HG03442 (cell line): ENCODE measurements at regions not wholly inside any gene's neighbourhood (a gene's known extent, or its start where the extent isn't known, plus 50 kb on each side); places are given as distances from the start of the nearest gene placed in this dataset.
"Not testable (repeated sequence)": the region's sequence is repeated elsewhere in the genome, so short reads cannot be mapped to it uniquely, and the experiment has no call there.

ENCODE experiments used
- ATAC-seq: cut with Tn5 transposase; IDR thresholded peaks from one replicate; pipeline ENCODE4 v1.9.1; 2021; ENCODE audit warnings: mild to moderate bottlenecking, moderate library complexity; ENCODE audit not compliant: unreplicated experiment

DNA sequence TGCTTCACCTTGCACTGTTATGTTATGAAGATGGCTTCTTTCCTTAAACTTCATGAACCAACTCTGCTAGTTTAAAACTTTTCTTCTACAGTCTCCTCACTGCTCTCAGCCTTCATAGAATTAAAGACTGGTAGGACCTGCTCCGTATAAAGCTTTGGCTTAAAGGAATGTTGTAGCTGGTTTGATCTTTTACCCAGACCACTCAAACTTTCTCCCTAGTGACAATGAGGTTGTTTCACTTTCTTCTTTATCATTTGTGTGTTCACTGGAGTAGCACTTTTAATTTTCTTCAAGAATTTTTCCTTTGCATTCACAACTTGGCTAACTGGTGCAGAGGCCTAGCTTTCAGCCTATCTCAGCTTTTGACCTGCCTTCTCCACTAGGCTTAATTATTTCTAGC lies 316.4 kb upstream of the RNF32 start:
- ATAC-seq: no peak

DNA sequence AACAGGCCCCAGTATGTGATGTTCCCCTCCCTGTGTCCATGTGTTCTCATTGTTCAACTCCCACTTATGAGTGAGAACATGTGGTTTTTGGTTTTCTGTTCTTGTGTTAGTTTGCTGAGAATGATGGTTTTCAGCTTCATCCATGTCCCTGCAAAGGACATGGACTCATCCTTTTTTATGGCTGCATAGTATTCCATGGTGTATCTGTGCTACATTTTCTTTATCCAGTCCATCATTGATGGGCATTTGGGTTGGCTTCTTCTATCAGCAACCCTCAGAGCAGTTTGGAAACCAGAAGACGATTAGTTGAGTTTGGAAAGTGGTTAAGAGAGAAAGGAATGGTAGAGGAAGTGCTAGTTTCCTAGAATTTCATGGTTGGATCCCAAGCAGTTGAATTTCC lies 319.1 kb upstream of the RNF32 start:
- ATAC-seq: not testable (repeated sequence)

DNA sequence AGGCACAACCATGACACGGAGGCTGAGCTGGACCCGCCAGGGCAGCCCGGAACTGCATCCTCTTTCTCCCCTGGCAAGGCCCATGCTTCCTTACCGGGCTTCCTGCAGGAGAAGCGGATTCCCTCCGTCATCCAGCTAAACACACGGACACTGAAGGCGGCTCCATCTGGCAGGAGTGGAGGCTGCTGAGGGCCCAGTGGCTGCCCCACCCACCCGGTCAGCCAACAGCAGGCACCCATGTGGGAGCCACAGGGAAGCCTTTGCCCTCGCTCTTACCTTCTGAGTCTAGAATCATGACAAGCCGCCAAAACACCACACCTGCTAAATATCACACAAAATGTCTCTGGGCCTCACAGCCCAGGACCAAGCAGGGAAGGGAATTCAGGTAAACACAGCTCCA lies 321.6 kb upstream of the RNF32 start:
- no peak for ATAC-seq

DNA sequence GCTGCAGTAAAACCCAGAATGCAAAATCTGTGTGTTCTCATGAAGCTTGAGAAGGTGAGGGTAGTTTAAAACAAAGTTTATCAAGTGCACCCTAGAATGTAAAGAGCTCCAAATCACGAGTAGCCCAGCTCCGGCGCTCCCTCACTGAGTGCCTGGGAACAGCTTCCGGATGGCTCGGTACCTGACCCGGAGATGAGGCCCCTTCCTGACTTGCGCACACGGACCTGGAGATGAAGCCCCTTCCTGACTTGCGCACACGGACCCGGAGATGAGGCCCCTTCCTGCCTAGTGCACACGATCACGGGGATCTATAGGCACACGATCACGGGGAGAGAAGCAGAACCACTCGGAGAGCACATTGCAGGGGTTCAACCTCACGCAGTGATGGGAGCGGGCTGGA lies 322.1 kb upstream of the RNF32 start:
- ATAC-seq: no peak

DNA sequence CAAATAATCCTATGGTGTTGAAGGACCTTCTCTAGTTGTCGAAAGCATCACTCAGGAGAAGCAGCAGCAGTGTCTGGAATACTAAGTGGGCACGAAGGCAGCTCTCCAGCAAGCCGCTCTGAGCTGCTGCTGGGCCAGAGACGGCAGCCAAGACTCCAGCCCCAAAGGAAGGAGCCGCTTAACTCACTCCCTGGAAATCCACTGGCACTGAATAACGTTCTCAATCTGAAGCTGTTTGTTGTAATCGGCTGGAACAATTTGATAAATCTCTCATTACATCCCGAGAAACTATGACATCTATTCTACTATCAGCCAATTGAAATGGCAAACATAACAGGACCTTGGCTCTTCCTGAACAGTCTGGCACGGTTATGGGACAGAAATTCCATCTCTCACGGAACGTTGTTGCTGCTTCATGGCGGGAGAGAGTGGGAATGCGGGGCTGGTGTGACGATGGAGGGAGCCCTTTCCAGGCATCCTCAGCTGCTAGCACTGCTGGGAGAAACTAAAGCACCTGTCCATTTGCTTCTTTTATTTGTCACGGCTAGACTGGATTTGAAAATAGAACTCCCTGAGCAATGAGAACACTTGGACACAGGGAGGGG lies 331.5 kb upstream of the RNF32 start:
- no peak for ATAC-seq

DNA sequence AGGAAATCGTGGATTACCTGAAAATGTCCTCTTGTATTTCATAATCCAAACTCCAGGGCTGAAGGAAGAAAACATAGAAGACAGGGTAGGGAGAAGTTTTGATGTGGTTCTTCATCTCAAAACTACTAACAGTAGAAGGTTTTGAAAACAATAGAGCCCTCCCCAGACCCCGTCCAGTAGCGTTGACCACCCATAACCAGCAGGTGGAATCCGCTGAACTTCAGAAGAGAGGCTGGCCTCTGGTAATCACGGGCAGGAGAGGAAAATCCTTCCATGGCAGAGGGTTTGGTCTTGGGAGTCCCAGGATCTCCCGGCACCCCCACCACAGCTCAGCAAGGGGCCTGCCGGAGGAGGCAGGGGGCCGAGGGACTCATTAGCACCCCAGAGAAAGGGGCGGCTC lies 333.4 kb upstream of the RNF32 start:
- no peak for ATAC-seq

DNA sequence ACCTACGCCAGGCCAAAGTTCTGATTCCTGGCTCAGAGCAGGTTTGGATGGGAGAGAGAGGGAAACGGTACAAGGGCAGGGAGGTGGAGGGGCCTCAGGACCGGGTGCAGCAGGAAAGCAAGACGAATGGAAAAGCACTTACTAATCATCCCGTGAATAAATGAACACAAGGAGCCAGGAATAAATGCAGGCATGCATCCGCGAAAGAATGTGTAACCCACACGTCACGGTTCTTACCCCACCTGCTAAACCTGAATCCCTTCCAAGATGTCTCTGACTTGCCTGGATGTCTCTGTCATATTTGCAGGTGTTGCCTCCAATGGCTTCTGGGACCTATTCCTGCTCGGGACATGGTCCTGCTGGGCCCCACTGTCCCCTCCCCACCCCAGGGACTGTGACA lies 335.2 kb upstream of the RNF32 start:
- no peak for ATAC-seq

DNA sequence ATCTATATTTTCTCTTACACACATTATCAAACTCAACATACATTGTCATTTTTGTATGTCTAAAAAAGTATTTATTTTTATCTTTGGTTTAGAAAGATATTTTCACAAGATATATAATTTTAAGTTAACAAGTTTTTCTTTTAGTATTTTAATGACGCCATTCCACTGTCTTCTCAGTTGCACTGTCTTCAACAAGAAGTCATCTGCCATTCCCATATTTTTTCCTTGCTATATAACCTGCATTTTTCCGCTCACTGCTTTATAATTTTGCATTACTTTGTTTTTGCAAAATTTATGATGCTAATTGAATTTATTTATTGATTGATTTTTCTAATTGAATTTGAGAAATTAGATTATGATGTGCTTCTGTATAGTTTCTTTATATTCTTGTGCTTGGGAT lies 357.8 kb upstream of the RNF32 start:
- no peak for ATAC-seq

DNA sequence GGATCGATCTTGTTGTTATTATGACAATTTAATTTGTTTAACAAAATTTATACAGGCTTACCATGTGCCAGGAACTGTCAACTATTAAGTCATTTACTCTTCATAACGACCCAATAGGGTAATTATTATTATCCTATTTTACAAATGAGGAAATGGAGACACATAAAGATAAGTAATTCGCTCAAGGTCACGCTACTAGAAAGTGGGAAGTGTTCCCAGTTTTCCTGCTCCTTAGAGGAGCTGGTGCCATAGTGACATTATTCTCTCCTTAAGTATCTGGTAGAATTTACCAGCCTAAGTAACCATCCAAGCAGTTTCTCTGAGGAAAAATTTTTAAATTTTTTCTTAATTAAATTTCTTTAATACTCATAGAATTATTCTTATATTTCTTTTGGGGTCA lies 360.9 kb upstream of the RNF32 start:
- no peak for ATAC-seq

DNA sequence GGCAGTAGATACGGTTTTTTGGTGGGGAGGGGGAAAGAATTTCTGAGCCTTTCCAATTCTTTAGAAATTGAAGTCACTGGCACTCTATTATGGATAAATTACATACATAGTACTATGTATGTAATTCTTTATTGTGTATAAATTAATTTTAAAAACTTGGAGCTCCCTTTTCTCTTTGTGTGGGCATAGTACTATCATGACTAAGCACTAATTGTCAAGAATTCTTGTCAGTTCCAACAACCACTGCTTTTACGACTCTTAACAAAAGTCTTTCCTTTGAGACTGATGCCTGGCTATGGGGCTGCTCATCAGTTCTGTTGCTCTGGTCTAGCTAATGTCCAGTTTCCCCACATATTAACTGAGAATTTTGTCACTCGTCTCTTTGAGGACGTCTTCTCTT lies 365.3 kb upstream of the RNF32 start:
- ATAC-seq: no peak

DNA sequence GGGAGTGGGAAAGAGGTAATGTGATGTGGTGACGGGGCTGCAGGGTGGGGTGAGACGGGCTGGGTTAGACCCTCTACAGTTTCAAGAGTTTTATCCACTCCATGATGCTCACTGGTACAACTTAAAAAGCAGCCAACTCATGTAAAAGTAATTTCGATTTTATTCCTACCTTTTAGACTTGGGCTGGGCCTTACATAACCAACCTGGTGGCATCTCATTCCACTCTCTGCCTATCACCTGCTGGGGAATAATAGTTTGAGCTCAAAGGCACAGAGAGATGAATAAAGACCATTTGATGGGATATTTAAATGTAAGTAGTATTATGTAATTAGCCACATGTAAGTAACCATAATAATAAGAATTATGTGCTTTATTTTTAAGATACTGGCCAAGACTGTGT lies 366.0 kb upstream of the RNF32 start:
- no peak for ATAC-seq

DNA sequence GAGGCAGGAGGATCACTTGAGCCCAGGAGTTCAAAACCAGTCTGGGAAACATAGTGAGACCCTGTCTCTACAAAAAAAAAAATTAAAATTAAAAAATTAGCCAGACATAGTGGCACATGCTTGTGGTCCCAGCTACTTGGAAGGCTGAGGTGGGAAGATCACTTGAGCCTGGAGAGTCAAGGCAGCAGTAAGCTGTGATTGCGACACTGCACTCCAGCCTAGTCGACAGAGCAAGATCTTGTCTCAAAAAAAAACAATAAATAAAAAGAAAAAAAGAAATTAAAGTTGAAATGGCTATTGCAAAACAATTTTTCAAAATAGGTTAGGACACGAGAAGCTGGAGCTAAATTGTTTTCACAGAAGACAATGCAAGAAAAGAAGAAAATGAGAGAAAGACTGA lies 379.0 kb upstream of the RNF32 start:
- no peak for ATAC-seq

DNA sequence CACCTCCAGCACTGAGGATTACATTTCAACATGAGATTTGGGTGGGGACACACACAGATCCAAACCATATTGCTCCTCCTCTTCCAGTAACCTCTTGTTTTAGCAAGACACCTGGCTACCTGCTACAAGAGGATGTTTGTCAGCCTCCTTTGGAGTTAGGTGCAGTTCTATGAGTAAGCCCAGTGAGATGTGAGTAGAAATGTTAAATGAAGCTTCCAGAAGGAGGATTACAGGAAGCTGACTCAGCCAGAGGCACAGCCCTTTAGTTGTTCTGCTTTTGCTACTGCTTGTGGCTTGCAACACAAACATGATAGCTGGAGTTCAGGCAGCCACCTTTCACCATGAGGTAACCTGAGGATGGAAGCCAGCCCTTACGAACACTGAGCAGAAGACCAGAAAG lies 382.7 kb upstream of the RNF32 start:
- no peak for ATAC-seq

DNA sequence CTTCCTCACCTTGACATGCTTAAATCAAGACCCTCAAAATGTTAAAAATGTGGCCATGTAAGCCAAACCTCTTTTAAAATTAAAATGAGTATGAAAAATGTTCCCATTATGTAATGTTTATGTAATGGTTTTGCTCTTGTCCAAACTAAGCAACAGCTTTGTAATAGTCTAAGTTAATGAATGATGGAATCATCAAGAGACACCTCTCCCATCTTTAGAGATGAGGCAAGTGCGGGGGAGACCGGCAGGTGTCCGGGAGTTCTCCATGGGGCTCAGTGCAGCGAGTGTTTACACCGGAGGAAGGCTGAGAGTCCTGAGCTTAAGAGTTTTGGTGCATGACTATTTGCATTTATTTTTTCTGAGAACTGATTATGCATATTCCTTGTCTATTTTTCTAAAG lies 384.9 kb upstream of the RNF32 start:
- no peak for ATAC-seq

DNA sequence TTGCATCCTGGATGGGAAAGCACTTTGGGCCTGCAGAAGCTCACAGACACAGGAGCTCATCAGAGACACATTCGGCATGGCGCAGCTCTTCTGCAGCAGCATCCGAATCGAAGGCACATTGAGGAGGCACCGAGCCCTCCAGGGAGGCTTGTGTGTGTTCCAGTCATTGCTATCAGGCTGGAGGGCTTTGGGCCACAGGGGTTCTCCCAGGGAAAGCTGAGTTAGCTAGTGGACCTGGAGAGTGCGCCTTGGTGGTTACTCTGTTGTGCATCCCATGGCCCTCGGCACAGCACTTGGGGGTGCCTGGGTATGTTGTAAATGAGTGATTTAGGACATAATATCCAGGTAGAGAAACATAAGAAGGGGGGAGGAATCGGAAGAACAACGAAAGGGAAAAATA lies 388.7 kb upstream of the RNF32 start:
- ATAC-seq: no peak

DNA sequence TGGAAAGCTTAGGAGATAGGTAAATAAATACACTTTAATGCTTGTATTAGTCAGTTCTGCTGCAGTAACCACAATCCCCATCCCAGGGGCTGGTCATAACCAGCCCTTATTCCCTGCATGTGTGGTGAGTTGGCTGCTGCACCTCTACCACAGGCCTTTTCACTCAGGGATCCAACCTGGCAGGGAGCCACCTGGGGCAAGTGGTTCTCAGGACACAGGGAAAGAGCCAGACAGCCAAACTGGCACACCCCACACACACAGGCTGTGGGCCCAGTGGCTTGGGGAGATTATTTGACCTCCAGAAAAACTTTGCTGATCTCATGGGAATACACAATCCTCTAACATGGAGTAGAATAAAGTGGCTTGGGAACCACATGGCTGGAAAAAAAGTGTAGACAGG lies 400.0 kb upstream of the RNF32 start:
- no peak for ATAC-seq

DNA sequence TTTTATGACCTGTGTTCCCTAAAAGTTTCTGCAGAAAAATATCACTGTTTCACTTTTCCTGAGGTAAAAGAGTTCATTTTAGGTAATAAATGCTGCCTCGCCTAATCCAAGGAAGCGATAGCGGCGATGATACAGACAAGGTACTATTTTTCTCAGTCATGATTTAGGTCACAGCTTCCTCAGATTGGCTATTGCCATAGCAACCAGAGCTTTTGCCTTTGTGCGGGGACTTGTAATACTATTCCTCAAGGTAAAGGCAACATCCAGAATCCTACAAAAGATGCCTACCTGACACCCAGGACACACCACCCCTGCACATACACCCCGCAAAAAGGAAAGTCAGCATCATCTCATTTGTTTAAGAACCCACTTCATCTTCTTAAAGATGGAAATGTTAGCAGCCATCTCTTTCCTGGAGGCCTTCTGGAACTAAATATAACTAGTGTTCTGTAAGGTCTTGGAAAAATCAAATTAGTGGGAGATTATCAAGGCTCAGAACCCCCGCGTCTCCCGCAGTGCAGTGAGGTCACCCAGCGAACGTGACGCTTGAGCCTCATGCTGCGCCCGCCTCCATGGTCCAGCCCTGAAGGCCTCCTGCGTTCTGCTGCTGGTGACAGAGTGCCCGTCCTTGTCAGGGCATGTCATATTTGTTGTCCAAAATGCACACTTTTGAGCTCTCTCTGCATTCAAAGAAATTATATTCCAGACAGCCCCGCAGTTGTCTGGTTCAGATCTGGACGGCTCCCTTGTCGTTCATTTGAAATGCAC lies 402.0 kb upstream of the RNF32 start:
- no peak for ATAC-seq

DNA sequence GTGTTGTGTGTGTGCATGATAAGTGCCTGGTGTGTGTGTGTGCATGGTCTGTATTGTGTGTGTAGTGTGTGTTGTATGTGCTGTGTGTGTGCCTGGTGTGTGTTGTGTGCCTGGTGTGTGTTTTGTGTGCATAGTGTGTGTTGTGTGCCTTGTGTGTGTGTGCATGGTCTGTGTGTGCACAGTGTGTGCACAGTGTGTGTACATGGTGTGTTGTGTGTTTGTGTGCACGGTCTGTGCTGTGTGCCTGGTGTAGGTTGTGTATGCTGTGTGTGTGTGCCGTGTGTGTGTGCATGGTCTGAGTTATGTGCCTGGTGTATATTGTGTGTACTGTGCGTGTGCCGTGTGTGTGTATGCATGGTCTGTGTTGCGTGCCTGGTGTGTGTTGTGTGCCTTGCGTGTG lies 403.0 kb upstream of the RNF32 start:
- ATAC-seq: no peak

DNA sequence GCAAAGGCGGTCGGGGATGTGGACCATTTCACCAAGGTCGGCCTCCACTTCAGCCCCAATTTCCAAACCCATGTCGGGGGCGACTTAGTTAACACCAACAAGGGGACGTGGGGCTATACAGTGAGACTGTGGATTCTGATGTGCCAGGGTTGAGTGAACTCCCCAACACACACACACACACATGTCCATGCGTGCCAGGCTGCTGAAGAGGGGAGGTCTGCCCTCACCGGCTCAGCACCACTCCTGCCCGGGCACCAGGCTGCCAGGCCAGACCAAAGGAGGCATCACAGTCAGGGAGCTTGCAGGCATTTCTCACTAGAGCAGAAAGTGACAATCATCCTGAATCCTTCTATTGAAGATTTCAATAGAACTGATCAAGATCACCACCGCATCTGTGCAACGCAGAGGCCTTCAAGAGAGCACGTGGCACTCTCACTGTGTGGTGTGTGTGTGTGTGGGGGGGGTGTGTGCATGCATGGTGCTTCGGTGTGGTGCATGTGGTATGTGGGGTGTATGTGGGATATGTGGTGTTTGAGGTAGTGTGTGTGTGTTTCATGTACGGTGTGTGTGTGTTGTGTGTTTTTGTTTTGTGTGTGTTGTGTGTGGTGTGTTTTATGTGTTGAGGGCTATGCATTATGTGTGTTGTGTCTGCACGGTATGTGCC lies 403.5 kb upstream of the RNF32 start:
- ATAC-seq: no peak

DNA sequence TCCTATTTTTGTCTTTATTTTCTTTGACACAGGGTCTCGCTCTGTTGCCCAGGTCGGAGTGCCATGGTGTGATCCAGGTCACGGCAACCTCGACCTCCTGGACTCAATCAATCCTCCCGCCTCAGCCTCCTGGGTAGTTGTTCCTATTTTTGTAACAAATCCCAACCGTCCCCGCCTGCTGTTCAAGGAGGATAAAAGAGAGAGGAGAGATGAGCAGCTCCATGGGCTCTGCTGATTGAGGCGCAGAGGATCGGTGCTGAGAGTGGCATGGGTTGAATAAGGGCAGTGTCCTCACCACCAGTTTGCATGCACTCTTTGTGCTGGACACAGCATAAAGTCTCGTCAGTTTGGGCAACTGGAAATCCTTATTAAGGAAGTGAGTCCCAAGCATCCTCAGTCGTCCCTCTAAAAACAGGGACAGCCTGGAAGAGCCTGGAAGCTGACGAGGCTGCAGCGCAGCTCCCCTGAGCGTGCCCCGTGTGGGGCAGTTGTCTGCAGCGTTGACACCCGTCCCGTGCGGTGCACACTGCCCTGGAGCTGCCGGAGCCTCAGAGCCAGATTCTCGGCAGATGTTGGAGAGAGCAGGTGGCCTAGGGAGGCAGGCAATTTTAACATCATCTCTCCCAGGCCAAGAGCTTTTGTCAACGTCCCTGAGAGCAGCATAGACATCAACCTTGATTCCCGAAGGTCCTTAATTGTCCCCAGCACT lies 404.2 kb upstream of the RNF32 start:
- ATAC-seq: no peak

DNA sequence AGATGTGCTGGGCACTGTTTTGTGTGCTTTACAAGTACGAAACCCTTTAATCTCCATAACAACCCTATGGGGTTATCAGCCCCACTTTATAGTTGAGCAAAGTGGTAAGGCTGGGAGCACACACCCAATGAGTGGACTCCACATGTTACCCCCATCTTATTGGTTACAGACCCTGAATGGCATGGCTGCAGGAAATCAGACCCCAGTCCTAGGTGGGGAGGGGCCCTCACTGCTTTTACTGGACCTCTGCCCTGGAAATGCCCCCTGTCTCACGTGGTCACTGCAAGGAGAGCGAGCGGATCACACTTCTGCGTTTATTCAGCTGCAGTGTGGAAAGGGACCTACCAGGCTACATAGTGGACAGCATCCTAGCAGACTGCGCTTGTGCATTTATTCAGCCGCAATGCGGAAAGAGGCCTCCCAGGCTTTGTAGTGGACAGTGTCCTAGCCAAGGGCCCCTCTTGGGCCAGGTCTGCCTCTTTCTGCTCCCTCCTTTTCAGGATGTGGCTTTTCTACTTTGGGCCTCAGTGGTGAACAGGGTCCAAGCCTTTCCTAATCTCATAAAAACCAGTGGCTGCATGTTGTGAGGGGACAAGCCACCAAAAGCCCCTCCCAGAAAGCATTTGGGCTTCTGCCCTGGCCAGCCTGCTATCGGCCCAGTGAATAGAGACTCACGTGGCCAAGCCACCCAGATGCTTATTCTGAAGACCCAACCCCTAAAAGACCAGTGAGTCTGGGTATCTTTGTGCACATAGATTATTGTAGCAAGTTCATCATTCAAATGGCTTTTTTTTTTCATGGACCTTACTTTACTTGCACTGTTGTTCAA lies 405.7 kb upstream of the RNF32 start:
- no peak for ATAC-seq
